Activated T-helper 1 cell treated with anti-CD3 and anti-CD28 coated beads, Interleukin-12 subunit alpha, Interleukin-12 subunit beta, Interleukin-2, Interleukin-4 antibody, amounts not matched to agents 30 ng/mL and 10 ng/mL and 1 ng/mL, durations not matched to agents 14 hours and 24 hours and 36 hours (primary cell): ENCODE measurements at regions not wholly inside any gene's neighbourhood (a gene's known extent, or its start where the extent isn't known, plus 50 kb on each side); places are given as distances from the start of the nearest gene placed in this dataset.
"Not testable (repeated sequence)": the region's sequence is repeated elsewhere in the genome, so short reads cannot be mapped to it uniquely, and the experiment has no call there.

ENCODE experiments used
- DNase-seq: peaks from one replicate; pipeline ENCODE4 v3.0.0; 2021; ENCODE audit warnings: low spot score
- H3K27ac Mint-ChIP-seq: one replicate; pipeline ENCODE4 v1.8.0; 2021; ENCODE audit warnings: mild to moderate bottlenecking, mixed read lengths
- H3K27me3 Mint-ChIP-seq: one replicate; pipeline ENCODE4 v1.8.0; 2022; ENCODE audit warnings: mild to moderate bottlenecking, moderate library complexity, mixed read lengths; ENCODE audit not compliant: insufficient read depth
- H3K36me3 Mint-ChIP-seq: one replicate; pipeline ENCODE4 v1.8.0; 2021; ENCODE audit warnings: low read depth, mixed read lengths
- H3K4me1 Mint-ChIP-seq: one replicate; pipeline ENCODE4 v1.8.0; 2021; ENCODE audit warnings: low read depth, mixed read lengths
- H3K4me3 Mint-ChIP-seq: one replicate; pipeline ENCODE4 v1.8.0; 2021; ENCODE audit warnings: mild to moderate bottlenecking, moderate library complexity, mixed read lengths
- H3K9me3 Mint-ChIP-seq: one replicate; pipeline ENCODE4 v1.8.0; 2021; ENCODE audit warnings: mixed read lengths
- intact Hi-C: fragments of 100-400 bp; cut with micrococcal nuclease; formaldehyde crosslinking; loops from one replicate; pipeline ENCODE4 v1.15.1; 2024

GRCh38 chr10:30158325-30158960 lies 99.1 kb upstream of the JCAD start:
- Mint-ChIP-seq H3K4me1 (peaks cover 19% of the 10 kb centered on the region), H3K27me3 (peaks cover 7% of the 10 kb centered on the region), H3K27ac (no peak overlapping the region), H3K36me3 (no peaks in the 10 kb centered on the region), H3K4me3 (no peak overlapping the region), H3K9me3 (peaks cover 9% of the 10 kb centered on the region)
- intact Hi-C loops = no loop called here
- no peak for DNase-seq

DNA sequence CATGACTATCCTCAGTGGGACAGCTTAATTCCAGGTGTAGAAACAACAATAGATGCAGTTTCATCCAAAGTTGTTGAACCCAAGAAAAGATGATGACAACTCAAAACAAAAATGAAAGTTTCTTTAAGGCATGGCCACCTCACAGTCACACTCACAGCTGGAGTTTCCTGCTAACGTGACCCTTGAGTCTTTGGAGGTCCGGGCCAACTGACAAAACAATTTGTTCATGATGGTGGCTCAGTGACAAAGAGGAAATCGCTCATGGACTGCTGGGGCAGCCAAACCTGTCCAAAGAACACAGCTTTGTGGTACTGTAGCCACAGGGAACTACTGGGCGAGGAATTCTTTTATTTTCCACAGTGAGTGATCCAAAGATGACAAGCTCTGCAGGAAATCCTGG lies 96.0 kb upstream of the JCAD start:
- Mint-ChIP-seq H3K36me3 (no peaks in the 10 kb centered on the region), H3K4me1 (peaks cover 19% of the 10 kb centered on the region), H3K27ac (no peak overlapping the region), H3K27me3 (peaks cover 5% of the 10 kb centered on the region), H3K9me3 (peaks cover 9% of the 10 kb centered on the region), H3K4me3 (no peak overlapping the region)
- intact Hi-C loops = no loop called here
- DNase-seq = no peak

DNA sequence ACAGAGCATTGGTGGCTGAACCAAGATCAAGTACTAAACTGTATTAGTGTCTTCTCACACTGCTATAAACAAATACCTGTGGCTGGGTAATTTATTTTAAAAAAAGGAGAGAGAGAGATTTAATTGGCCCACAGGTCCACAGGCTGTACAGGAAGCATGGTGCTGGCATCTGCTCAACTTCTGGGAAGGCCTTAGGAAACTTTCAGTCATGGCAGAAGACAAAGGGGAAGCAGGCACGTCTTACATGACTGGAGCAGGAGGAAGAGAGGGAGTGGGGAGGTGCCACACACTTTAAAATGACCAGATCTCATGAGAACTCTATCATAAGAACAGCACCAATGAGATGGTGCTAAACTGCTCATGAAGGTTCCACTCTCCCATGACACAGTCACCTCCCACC lies 95.2 kb upstream of the JCAD start:
- Mint-ChIP-seq H3K4me3 (no peak overlapping the region), H3K9me3 (peaks cover 9% of the 10 kb centered on the region)

GRCh38 chr10:30154126-30154525 lies 94.7 kb upstream of the JCAD start:
- Mint-ChIP-seq H3K4me3 (no peak overlapping the region), H3K36me3 (no peaks in the 10 kb centered on the region), H3K27ac (no peak overlapping the region), H3K9me3 (peaks cover 9% of the 10 kb centered on the region), H3K27me3 (peaks cover 15% of the 10 kb centered on the region), H3K4me1 (peaks cover 19% of the 10 kb centered on the region)
- no peak for DNase-seq
- intact Hi-C loops = no loop called here

More for the DNA sequence above, 95.2 kb upstream of the JCAD start:
- intact Hi-C loops = no loop called here
- DNase-seq = no peak
- no peak overlapping the region for H3K27ac Mint-ChIP-seq
- H3K4me1 Mint-ChIP-seq = peaks cover 19% of the 10 kb centered on the region
- H3K36me3 Mint-ChIP-seq = no peaks in the 10 kb centered on the region
- H3K27me3 Mint-ChIP-seq = peaks cover 12% of the 10 kb centered on the region

GRCh38 chr10:30151581-30152389 lies 92.4 kb upstream of the JCAD start:
- peaks cover 35% of the 10 kb centered on the region for H3K27me3 Mint-ChIP-seq
- no peaks in the 10 kb centered on the region for H3K36me3 Mint-ChIP-seq
- H3K4me3 Mint-ChIP-seq = no peak overlapping the region
- intact Hi-C loops = no loop called here
- H3K4me1 Mint-ChIP-seq = peaks cover 19% of the 10 kb centered on the region
- H3K27ac Mint-ChIP-seq = no peak overlapping the region
- H3K9me3 Mint-ChIP-seq = no peaks in the 10 kb centered on the region
- DNase-seq = no peak

- intact Hi-C loops = no loop called here
- no peak for DNase-seq
- H3K27ac Mint-ChIP-seq = no peak overlapping the region
- peaks cover 7% of the 10 kb centered on the region for H3K9me3 Mint-ChIP-seq
- H3K4me3 Mint-ChIP-seq = no peak overlapping the region
- peaks cover 6% of the 10 kb centered on the region for H3K27me3 Mint-ChIP-seq
- H3K4me1 Mint-ChIP-seq = no peaks in the 10 kb centered on the region
- H3K36me3 Mint-ChIP-seq = peaks cover 3% of the 10 kb centered on the region
These were observed 82.0 kb upstream of the JCAD start for GRCh38 chr10:30141423-30141822.

- intact Hi-C loops = no loop called here
- no peaks in the 10 kb centered on the region for H3K9me3 Mint-ChIP-seq
- H3K27ac Mint-ChIP-seq = no peak overlapping the region
- no peaks in the 10 kb centered on the region for H3K4me1 Mint-ChIP-seq
- H3K36me3 Mint-ChIP-seq = no peaks in the 10 kb centered on the region
- H3K27me3 Mint-ChIP-seq = peaks cover 7% of the 10 kb centered on the region
- no peak overlapping the region for H3K4me3 Mint-ChIP-seq
- DNase-seq = no peak
These were observed 75.0 kb upstream of the JCAD start for GRCh38 chr10:30134171-30134945.

DNA sequence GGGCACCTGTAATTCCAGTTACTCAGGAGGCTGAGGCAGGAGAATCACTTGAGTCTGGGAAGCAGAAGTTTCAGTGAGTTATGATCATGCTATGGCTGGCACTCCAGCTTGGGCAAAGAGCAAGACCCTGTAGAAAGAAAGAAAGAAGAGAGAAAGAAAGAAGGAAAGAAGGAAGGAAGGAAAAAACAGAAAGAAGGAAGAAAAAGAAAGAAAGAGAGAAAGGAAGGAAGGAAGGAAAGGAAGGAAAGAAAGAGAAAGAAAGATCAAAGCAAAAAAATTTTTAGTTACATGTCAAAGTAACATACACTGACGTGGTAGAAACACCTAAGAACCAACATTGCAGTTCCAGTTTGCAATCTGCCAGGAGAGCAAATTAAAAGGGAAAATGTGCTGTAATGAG lies 73.8 kb upstream of the JCAD start:
- Mint-ChIP-seq H3K9me3 (no peaks in the 10 kb centered on the region), H3K36me3 (no peaks in the 10 kb centered on the region), H3K27me3 (peaks cover 12% of the 10 kb centered on the region), H3K4me3 (no peak overlapping the region), H3K27ac (no peak overlapping the region), H3K4me1 (no peaks in the 10 kb centered on the region)
- intact Hi-C loops = no loop called here
- DNase-seq = no peak

- peaks cover 14% of the 10 kb centered on the region for H3K27me3 Mint-ChIP-seq
- H3K9me3 Mint-ChIP-seq, intact Hi-C loops, H3K36me3 Mint-ChIP-seq, DNase-seq, H3K4me1 Mint-ChIP-seq, H3K27ac Mint-ChIP-seq, H3K4me3 Mint-ChIP-seq: not testable (repeated sequence)
These were observed 72.0 kb upstream of the JCAD start for GRCh38 chr10:30131369-30131768.

GRCh38 chr10:30129326-30129725 lies 69.9 kb upstream of the JCAD start:
- H3K4me1 Mint-ChIP-seq, H3K9me3 Mint-ChIP-seq, intact Hi-C loops, H3K4me3 Mint-ChIP-seq, H3K36me3 Mint-ChIP-seq, DNase-seq, H3K27ac Mint-ChIP-seq: not testable (repeated sequence)
- peaks cover 14% of the 10 kb centered on the region for H3K27me3 Mint-ChIP-seq

GRCh38 chr10:30127120-30127541 lies 67.7 kb upstream of the JCAD start:
- Mint-ChIP-seq H3K27me3 (peaks cover 13% of the 10 kb centered on the region), H3K4me1 (peaks cover 7% of the 10 kb centered on the region)

DNA sequence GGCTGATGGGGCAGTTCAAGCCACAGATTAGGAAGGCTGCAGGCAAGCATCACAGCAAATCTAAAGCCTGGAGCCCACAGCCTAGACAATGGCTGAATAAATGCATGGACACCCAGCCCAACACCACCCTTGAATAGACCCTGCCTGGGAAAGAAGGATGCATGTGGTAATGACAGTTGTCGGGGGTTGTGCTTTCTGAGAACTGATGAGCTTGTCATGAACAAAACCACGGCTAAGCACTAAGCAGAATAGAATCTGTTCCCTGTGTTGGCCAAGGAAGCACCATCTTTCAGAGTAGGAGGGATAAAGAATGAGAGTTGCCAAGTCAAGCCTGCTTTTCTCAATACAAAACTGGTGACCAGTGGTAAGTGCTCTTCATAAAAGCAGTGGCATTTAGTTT lies 66.1 kb upstream of the JCAD start:
- intact Hi-C loops = no loop called here
- Mint-ChIP-seq H3K9me3 (no peaks in the 10 kb centered on the region), H3K4me3 (no peak overlapping the region), H3K36me3 (no peaks in the 10 kb centered on the region), H3K4me1 (peaks cover 7% of the 10 kb centered on the region), H3K27ac (no peak overlapping the region), H3K27me3 (peaks cover 10% of the 10 kb centered on the region)
- no peak for DNase-seq

More at GRCh38 chr10:30127120-30127541, 67.7 kb upstream of the JCAD start:
- no peak for DNase-seq
- intact Hi-C loops = no loop called here
- H3K36me3 Mint-ChIP-seq = no peaks in the 10 kb centered on the region
- no peak overlapping the region for H3K4me3 Mint-ChIP-seq
- H3K9me3 Mint-ChIP-seq = no peaks in the 10 kb centered on the region
- no peak overlapping the region for H3K27ac Mint-ChIP-seq

DNA sequence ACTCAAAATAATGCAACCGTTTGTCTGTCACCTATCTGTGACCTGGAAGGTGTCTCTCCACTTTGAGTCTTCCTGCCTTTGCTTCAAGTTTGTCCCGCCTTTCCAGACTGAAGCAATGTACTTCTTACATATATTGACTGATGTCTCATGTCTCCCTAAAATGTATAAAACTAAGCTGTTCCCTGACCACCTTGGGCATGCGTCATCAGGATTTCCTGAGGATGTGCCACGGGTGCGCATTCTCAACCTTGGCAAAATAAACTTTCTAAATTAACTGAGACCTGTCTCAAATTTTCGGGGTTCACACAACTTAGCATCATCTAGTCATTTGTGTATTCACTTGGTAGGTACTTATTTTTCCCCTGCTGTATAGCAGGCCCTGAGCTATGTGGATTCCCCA lies 65.3 kb upstream of the JCAD start:
- intact Hi-C loops = no loop called here
- Mint-ChIP-seq H3K9me3 (no peaks in the 10 kb centered on the region), H3K36me3 (no peaks in the 10 kb centered on the region), H3K4me3 (no peak overlapping the region), H3K27me3 (peaks cover 8% of the 10 kb centered on the region), H3K27ac (no peak overlapping the region), H3K4me1 (peaks cover 7% of the 10 kb centered on the region)
- DNase-seq = no peak
